ENCODE measurements at regions not wholly inside any gene's neighbourhood (a gene's known extent, or its start where the extent isn't known, plus 50 kb on each side); places are given as distances from the start of the nearest gene placed in this dataset.
"Not testable (repeated sequence)": the region's sequence is repeated elsewhere in the genome, so short reads cannot be mapped to it uniquely, and the experiment has no call there.

DNA sequence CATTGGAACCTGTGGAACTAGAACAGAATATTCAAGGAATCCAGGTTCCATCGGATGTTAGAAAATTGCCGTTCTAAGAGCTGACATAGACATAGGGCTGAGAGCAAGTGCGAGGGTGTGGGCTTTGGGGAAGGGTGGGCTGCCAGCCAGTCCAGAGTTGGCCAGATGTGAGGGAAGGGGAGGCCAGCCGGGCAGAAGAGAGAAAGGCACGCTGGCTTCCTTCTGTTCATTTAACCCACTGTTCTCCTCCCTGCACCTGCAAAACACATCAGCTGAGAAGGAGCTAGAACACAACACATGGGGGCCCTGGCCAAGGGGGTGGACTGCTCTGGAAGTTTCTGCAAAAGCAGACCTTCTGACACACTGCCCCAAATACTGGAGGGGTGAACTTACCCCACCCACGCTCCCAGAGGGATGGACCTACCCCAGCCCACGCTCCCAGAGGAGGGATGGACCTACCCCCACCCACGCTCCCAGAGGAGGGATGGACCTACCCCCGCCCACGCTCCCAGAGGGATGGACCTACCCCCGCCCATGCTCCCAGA, 98.0 kb downstream of the SHANK2 start:
- in situ Hi-C loops (cut with HindIII; ENCODE audit: low sequenced_read_pairs): no loop called here

DNA sequence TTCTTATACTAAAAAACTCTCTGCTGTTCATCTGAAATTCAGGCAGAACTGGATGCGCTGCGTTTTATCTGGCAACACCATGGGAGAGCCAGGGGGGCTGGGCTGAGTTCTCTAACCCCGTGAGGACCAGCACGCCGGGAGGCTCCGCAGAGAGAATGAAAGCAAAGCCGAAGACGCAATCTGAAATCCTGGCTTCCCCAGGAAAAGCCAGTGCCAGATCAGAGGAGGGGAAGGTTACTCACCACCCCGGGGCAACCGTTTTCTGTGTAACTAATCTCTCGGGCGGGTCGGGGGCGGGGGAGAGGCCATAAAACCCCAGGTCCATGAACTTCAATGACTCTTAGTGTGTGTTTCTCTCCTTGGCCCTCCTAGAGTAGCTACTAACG, 99.4 kb downstream of the SHANK2 start:
- in situ Hi-C loops (cut with HindIII; ENCODE audit: low sequenced_read_pairs): no loop called here

DNA sequence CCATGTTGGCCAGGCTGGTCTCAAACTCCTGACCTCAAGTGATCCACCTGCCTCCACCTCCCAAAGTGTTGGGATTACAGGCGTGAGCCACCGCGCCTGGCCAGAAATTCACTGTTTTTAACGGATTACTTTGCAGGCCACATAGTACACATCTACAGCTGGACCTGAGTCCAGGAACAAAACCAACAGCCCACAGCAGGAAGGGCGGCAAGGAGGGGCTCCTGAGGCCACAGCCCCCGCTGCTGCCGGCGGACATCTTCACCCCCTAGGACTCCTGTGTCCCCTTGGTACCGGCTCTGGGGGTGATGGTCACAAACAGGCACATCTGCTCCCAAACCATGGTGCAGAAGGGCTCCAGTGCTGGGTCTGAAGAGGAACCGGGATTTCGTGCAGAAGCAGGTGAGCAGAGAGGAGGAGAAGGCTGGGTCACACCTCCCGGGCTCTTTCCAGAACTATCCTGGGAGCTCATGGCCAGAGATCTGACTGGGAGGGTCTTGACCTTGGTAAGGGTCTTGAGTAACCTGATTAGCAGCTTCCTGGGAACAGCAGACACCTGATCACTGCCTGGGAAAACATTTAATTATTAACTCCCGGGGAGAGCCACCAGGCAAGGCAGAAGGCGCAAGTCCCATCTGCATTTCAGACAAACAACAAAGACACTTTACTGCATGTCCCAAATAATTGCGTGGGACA, 99.9 kb downstream of the SHANK2 start:
- in situ Hi-C loops (cut with HindIII; ENCODE audit: low sequenced_read_pairs): not testable (repeated sequence)

DNA sequence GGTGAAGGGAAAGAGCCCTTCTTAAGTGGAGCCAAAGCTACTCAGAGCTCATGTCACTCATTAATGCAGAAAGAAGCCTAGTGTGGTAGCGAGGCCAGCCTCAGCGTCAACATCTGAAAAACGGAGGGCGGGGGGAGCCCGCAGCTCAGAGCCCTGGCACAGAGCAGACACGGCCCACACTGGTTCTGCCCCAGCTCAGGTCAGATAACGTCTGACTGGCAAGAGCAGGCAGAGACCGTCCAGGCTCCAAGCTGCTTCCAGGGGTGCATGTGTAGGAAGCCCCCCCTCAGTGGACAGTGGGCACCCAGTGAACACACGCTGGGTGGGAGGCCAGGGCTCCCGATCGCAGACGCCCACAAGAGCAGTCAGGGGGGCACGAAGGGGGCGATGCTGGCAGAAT, 100.8 kb downstream of the SHANK2 start:
- in situ Hi-C loops (cut with HindIII; ENCODE audit: low sequenced_read_pairs): no loop called here

DNA sequence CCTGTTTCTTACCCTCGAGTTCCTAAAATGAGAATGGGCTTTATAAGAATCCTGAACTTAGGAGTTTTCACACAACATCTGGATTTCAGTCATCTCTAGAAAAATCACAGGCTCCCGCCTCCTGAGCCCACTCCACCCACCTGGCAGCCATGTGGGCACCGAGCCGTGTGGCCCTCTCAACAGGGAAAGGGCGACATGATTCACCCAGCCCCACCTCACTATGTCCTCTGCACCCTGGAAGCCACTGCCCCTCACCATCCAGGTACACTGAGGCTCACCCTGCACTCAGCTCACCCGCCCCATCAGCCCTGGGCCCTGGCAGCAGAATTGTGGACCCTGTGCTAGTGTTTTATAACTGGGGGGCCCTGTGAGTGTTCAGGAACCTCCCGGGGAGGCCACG, 101.5 kb downstream of the SHANK2 start:
- in situ Hi-C loops (cut with HindIII; ENCODE audit: low sequenced_read_pairs): no loop called here

DNA sequence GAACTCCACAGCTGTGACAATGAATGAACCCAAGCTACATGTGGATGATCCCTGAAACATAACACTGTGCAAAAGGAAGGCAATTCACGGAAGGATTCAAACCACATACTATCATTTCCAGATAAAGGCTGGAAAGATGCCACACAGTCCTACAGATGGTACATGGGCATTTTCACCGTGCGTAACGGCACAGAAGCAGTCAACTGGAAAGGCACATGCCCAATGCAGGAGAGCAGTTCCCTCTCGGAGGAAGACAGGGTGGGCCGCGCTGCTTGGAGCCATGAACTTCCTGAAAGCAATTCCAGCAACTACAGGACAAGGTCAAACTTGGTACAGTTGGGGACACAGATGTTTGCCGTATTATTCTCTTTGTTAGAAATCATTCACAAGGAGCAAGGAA, 103.7 kb downstream of the SHANK2 start:
- in situ Hi-C loops (cut with HindIII; ENCODE audit: low sequenced_read_pairs): no loop called here

DNA sequence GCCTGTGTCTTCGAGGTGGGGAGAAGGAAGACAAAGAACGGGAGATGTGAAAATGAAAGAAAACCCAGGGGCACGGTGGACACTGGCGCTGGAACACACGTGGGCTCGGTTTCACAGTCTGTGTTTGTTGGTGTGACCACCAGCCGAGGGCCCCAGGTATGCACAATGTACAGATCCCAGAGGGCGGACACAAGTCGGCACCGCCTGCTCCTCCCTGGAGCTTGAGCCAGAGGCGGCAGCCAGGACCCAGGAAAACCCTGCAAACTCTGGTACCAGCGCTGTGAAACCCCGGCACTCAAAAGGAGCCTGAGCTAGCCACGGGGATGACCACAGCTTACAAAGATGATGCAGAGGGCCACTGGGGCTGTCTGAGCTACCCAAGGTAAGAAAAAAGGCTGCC, 105.0 kb downstream of the SHANK2 start:
- in situ Hi-C loops (cut with HindIII; ENCODE audit: low sequenced_read_pairs): no loop called here

DNA sequence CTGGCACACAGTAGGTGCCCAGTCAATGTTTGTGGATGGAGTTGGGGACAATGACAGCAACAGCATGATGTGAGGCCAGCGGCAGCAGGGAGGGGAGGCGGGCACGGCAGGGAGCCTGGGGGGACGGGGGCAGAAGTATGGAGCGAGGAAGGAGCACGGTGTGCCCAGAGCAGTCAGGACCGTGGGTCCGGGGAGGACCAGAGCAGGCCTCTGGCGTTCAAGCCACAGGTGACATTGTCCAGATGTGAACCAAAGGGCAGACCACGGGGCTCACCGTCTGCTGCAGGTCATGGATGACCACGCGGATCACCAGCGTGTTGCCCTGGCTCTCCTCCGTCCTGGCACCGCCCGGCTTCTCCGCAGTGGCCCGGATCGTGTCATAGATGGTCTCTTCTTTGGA, 105.5 kb downstream of the SHANK2 start:
- in situ Hi-C loops (cut with HindIII; ENCODE audit: low sequenced_read_pairs): no loop called here

DNA sequence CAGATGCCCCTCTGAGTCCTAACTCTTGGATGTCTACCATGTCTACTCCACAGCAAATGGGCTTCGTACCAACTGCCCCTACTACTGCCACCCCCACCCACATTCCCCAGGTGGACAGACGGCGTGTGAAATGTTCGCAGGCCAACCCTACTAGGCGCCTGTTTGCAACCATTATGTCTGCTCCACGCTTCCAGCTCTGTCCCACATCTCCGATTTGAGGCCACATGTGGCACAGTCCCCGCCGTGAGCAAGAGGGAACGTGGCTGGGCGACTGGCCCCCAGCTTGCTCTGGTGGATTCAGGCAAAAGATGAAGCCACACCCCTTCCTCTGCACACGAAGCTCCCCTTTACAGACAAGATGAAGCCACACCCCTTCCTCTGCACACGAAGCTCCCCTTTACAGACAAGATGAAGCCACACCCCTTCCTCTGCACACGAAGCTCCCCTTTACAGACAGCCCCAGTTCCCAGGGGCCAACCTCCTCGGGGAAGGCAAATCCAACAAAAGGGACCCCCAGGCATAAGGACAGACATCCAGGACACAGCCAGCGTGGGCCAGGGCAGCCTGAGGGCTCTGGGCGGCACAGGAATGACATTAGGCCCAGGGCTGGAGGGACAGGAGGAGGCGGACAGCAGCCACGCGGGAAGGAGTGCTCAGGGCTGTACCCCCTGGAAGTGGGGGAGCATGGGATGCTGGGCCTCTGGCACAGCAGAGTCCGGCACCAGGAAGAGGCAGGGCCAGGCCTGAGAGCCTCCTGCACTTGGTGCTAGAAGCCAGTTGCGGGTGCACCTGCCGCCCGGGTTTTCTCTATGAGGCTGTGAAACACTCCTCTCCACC, 106.2 kb downstream of the SHANK2 start:
- in situ Hi-C loops (cut with HindIII; ENCODE audit: low sequenced_read_pairs): no loop called here

DNA sequence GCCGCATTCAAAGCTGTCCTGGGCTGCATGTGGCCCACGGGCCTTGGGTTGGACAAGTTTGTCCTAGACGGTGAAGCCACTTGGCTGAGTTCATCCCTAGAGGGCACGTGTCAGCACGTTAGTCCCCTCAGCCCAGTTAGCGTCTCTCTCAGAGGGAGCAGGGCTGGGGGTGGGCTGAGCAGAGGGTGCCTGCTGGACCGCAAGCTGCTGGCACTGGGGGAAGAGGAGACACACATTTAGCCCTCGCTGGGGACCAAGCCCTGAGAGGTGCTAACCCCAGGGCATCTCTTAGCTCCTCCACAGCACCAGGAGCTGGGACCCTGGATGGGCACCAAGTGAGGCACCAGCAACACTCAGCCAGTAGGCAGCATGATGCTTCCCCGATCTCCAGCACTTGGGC, 107.0 kb downstream of the SHANK2 start:
- in situ Hi-C loops (cut with HindIII; ENCODE audit: low sequenced_read_pairs): no loop called here

DNA sequence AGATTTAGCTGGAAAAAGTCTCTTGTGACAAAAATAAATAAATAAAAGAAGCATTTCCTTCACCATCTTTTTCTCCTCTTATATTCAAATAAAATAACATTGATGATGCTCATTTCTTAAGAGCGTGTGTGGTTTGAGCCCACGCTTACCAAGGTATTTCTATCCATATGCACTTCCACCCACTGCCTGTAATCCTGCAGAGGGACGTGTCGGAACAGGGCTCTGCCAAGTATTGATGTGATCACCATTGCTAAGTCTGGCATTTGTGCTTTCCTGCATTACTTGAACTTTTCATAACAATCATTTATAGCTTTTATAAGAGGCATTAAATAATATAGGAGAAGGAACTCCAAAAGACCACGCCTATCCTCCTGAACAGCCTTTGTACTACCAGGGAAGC, 107.6 kb downstream of the SHANK2 start:
- in situ Hi-C loops (cut with HindIII; ENCODE audit: low sequenced_read_pairs): no loop called here

DNA sequence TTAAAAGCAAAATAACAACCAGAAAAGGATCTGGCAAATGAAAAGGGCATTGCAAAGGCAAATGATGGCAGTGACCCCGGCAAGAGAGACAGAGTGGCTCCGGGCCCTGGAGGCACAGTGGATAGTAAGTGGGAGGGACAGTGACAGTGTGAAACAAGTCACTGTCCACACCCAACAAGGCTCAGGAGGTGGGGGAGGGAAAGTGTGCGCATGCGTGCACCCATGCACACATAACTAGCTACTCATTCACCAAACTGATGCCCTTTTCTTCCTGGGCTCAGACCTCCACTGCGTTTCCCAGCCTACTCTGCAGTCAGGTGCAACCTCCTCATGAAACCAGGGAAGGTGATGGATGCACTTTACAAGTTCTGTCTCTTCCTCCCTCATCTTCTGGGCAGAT, 108.4 kb downstream of the SHANK2 start:
- in situ Hi-C loops (cut with HindIII; ENCODE audit: low sequenced_read_pairs): no loop called here

DNA sequence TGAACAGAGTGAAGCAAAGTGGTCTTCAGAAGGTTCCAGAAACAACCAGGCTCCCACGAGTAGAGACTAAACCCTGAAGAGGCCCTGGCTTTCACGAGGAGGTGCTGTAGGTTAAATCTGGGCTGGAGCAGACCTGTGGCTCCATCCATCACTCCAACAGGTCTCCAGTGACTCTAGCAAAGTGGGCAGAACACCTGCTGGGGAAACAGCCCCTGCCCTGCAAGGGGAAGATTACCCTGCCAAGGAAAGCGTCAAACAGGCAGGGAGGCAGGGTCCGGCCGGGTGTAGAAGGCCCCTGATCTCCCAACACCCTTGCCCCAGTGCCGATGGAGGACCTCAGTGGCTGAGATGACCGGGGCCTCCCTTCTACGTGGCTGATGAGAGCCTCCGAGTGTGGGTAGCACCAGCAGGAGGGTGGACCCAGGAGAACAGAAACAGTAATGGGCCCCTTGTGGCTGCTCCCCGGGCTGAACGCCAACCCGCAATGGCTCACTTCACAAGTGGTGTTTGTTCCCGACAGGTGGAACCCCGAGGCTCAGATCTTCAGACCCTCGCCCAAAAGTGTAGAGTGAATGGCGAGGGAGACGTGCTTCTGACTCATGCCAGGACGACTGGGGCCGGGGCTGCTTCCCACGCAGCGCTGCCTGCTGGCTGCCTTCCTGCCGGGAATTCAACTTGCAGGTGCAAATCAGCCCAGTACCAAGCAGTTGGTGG, 112.0 kb downstream of the SHANK2 start:
- in situ Hi-C loops (cut with HindIII; ENCODE audit: low sequenced_read_pairs): no loop called here

DNA sequence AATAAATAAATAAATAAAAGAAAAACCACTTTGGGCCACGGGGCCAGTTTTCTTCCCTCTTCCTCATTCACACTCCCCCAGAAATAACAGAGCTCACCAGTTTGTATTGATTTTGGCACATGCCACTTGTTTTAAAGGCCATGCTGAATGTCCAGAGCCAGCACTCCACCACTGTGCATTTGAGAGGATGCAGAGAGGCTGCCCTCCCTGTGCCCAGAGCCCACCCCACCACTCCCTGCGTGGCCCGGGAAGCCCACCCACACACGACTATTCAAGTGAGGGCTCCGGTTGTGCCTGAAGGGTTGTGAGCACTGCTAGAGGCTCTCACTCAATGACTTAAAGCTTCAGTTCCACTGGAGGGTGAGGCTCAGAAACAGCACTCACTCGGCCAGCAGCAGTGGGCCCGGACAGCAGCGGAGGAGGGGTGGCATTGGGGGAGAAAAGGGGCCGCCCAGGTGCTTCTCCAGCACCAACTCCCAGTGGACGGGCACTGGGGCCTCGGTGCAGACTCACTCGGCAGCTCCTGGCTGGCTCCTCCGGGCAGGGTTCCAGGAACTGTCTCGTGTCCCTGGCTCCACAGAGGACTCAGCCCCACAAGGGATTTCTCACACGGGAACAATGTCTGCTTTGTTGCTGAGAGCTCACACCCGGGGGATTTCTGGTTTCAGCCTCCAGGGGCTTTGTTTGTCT, 112.7 kb downstream of the SHANK2 start:
- in situ Hi-C loops (cut with HindIII; ENCODE audit: low sequenced_read_pairs): loop anchor here (10.0 kb wide), 1 partner anchor 115 kb away; the partner anchor contains the start of gene SHANK2

DNA sequence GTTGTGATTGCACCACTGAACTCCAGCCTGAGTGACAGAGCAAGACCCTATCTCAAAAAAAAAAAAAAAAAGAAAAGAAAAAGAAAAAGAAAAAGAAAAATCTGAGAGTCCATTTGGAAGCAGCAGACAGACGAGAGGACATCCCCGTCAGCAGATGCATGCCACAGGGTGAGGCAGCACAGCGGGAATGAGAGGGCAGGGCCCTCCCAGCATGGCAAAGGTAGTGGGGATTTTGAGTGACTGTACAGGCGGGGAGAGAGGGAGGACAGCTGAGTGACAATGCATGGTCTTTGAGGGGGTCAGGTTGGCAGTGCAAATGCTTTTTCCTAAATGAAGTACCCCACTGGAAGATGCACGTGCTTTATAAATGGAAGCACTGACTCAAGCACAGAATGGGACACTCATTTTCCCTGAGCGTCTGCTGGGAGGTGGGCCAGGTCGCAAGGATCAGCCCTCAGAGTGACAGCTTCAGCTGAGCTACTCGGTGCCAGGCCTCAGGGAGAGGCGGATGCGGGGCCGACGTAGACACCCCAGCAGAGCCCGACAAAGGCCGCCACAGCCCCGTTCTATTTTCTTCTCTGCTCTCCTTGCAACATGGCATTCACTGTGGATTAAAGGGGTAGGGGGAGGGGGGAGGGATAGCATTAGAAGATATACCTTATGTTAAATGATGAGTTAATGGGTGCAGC, 113.5 kb downstream of the SHANK2 start:
- in situ Hi-C loops (cut with HindIII; ENCODE audit: low sequenced_read_pairs): loop anchor here (10.0 kb wide), 1 partner anchor 116 kb away; the partner anchor contains the start of gene SHANK2

DNA sequence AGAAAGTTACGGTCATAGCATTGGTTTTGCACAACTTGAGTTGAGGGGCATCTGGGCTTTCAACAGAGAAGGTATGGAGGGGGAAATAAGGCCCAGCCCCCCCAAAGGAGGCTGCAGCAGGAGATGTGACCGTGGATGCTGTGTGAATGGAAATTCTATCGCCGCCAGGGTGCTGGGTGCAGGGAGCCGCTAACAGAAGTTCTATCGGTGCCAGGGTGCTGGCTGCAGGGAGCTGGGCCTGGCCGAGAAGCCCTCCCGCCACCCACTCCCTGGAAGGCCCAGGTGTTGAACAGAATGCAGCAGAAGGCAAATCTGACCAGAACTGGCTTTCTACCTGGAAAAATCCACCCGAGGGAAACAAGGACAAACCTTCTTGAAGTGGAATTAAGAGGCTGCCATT, 115.0 kb downstream of the SHANK2 start:
- in situ Hi-C loops (cut with HindIII; ENCODE audit: low sequenced_read_pairs): loop anchor here (10.0 kb wide), 1 partner anchor 117 kb away; the partner anchor contains the start of gene SHANK2

DNA sequence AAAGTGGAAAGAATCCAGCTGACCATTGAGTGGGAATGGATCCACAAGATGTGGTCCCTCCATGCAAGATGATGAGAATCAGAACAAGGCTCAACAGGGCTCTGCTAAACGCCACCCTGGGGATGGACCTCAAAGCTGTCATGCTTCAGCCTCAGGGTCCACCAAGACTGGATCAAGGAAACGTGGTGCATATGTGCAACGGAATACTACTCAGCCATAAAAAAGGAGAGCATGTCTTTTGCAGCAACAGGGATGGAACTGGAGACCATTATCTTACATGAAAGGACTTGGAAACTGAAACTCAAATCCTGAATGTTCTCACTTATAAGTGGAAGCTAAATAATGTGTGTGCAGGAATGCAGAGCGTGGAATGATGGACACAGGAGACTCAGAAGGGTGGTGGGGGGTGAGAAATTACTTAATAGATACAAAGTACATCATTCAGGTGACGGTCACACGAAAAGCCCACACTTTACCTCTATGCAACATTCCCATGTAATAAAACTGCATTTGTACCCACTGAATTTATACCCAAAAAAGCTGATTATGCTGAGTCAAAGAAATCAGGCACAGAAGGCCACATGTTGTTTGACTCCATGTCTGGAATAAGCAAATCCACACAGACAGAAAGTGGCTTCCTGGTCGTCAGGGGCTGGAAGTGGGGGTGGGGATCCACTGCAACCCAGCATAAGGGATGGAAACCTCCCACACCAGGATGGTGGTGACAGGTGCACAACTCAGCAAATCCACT, 116.1 kb downstream of the SHANK2 start:
- in situ Hi-C loops (cut with HindIII; ENCODE audit: low sequenced_read_pairs): loop anchor here (10.0 kb wide), 1 partner anchor 119 kb away; the partner anchor contains the start of gene SHANK2

DNA sequence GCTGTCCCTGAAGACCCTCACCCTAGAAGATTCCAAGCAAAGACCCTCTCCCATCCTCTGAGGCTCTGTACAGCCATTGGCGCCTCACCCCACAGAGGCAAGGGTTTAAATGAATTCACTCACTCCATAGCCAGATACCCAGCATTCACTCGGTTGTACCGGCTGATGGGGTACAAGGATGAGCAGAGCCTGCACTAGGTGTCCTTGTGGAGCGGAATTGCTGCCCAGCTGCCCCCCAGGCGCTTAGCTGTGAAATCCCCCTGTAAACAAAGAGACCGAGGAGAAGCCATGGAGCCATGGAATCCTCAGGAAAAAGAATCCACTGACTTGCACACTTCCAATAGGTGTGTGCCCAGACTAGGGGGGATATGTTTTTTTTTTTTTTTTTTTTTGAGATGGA, 117.3 kb downstream of the SHANK2 start:
- in situ Hi-C loops (cut with HindIII; ENCODE audit: low sequenced_read_pairs): loop anchor here (10.0 kb wide), 1 partner anchor 120 kb away; the partner anchor contains the start of gene SHANK2

DNA sequence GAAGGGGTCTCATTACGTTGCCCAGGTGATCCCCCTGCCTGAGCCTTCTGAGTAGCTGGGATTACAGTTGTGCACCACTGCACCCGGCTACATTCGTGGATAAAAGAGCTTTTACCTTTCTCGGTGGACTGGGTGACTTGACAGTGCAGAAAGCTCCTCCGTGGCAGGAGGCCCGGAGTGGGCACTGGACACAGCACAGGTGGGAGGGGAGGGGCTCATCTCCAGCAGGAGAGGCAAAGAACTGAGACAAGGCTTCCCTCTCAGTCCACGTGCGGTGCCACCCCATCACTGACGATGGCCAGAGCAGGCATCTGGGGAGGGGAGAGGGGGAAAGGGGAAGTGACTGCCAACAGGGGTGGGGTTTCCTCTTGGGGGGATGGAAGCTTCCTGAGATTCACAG, 118.4 kb downstream of the SHANK2 start:
- in situ Hi-C loops (cut with HindIII; ENCODE audit: low sequenced_read_pairs): loop anchor here (10.0 kb wide), 1 partner anchor 121 kb away; the partner anchor contains the start of gene SHANK2
